ENCODE measurements at regions not wholly inside any gene's neighbourhood (a gene's known extent, or its start where the extent isn't known, plus 50 kb on each side); places are given as distances from the start of the nearest gene placed in this dataset.
"Not testable (repeated sequence)": the region's sequence is repeated elsewhere in the genome, so short reads cannot be mapped to it uniquely, and the experiment has no call there.

DNA sequence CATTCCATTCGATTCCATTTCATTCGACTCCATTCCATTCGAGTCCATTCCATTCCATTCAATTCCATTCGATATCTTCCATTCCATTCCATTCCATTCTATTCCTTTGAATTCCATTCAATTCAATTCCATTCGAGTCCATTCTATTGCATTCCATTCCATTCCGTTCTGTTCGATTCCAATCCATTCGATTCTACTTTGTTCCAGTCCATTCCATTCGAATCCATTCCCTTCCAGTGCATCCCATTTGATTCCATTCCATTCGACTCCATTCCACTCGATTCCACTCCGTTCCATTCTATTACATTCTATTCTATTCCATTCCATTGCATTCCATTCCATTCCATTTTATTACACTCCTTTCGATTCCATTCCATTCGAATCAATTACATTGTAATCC is 2588.5 kb upstream of the TPTE start:
- TF ChIP-seq EP300, POLR2A (IDR thresholded peaks at IDR 0.05): not testable (repeated sequence)
- TF ChIP-seq, protein P1, sequence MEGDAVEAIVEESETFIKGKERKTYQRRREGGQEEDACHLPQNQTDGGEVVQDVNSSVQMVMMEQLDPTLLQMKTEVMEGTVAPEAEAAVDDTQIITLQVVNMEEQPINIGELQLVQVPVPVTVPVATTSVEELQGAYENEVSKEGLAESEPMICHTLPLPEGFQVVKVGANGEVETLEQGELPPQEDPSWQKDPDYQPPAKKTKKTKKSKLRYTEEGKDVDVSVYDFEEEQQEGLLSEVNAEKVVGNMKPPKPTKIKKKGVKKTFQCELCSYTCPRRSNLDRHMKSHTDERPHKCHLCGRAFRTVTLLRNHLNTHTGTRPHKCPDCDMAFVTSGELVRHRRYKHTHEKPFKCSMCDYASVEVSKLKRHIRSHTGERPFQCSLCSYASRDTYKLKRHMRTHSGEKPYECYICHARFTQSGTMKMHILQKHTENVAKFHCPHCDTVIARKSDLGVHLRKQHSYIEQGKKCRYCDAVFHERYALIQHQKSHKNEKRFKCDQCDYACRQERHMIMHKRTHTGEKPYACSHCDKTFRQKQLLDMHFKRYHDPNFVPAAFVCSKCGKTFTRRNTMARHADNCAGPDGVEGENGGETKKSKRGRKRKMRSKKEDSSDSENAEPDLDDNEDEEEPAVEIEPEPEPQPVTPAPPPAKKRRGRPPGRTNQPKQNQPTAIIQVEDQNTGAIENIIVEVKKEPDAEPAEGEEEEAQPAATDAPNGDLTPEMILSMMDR (IDR thresholded peaks at IDR 0.05) = not testable (repeated sequence)

Data from ovary (tissue), 3 donors.